Endodermal cell (in vitro differentiated cells): ENCODE measurements at regions not wholly inside any gene's neighbourhood (a gene's known extent, or its start where the extent isn't known, plus 50 kb on each side); places are given as distances from the start of the nearest gene placed in this dataset.

ENCODE experiments used
- DNase-seq: peaks from one replicate; pipeline ENCODE4 v3.0.0-alpha.2; 2017
- H3K27ac ChIP-seq: 2 replicates; pipeline ENCODE4 v1.5.1; 2013; ENCODE audit warnings: mild to moderate bottlenecking, low read depth, low read length, moderate library complexity
- H3K27me3 ChIP-seq: 2 replicates; pipeline ENCODE4 v1.6.1; 2013; ENCODE audit warnings: mild to moderate bottlenecking, low read length, moderate library complexity; ENCODE audit not compliant: insufficient read depth, control insufficient read depth, poor library complexity, severe bottlenecking
- H3K36me3 ChIP-seq: 2 replicates; pipeline ENCODE4 v1.7.0; 2013; ENCODE audit warnings: mild to moderate bottlenecking, low read length, moderate library complexity; ENCODE audit not compliant: control insufficient read depth, insufficient read depth
- H3K4me1 ChIP-seq: one replicate; pipeline ENCODE4 v1.7.0; 2013; ENCODE audit warnings: low read length; ENCODE audit not compliant: control insufficient read depth, insufficient read depth
- H3K4me3 ChIP-seq: 2 replicates; pipeline ENCODE4 v1.5.1; 2013; ENCODE audit warnings: mild to moderate bottlenecking, low read length, moderate library complexity
- H3K9ac ChIP-seq: 2 replicates; pipeline ENCODE4 v1.6.1; 2013; ENCODE audit warnings: mild to moderate bottlenecking, low read length, moderate library complexity; ENCODE audit not compliant: poor library complexity, severe bottlenecking; ENCODE audit errors: extremely low read depth
- H3K9me3 ChIP-seq: 2 replicates; pipeline ENCODE4 v1.6.1; 2013; ENCODE audit warnings: mild to moderate bottlenecking, low read length, moderate library complexity; ENCODE audit not compliant: control insufficient read depth
- H3K27ac Mint-ChIP-seq: 2 replicates; pipeline ENCODE4 v1.8.0; 2020; ENCODE audit warnings: mixed read lengths
- H3K27me3 Mint-ChIP-seq: 2 replicates; pipeline ENCODE4 v1.8.0; 2021; ENCODE audit warnings: mild to moderate bottlenecking, mixed read lengths; ENCODE audit not compliant: insufficient read depth
- H3K36me3 Mint-ChIP-seq: 2 replicates; pipeline ENCODE4 v1.8.0; 2020; ENCODE audit warnings: low read depth, mixed read lengths
- H3K4me1 Mint-ChIP-seq: 2 replicates; pipeline ENCODE4 v1.8.0; 2020; ENCODE audit warnings: mixed read lengths
- H3K4me3 Mint-ChIP-seq: 2 replicates; pipeline ENCODE4 v1.8.0; 2020; ENCODE audit warnings: mild to moderate bottlenecking, moderate library complexity, mixed read lengths
- H3K9me3 Mint-ChIP-seq: 2 replicates; pipeline ENCODE4 v1.8.0; 2020; ENCODE audit warnings: mild to moderate bottlenecking, mixed read lengths
- CTCF ChIP-seq: fragments of 200-600 bp; sonication (generic); conservative IDR thresholded peaks from 2 replicates; pipeline ENCODE4 v1.5.0; 2021; ENCODE audit warnings: antibody characterized with exemption, mild to moderate bottlenecking
- WGBS, 2 experiments: methylation state at CpG; one replicate each; pipeline versions ENCODE4 v1.1.5 to v1.1.7; 2013; ENCODE audit warnings: missing lambda C conversion rate in 2 of 2, mixed read lengths in 1 of 2; ENCODE audit not compliant: insufficient coverage in 1 of 2, insufficient read length in 1 of 2; 5-methylcytosine and 5-hydroxymethylcytosine counted together

- H3K4me1 ChIP-seq, result no peaks in the 10 kb centered on the region
Measured at GRCh38 chr13:99143904-99144303, 56.8 kb upstream of the UBAC2 start.

GRCh38 chr13:99144306-99144705, 56.3 kb upstream of the UBAC2 start:
- Mint-ChIP-seq H3K4me1 (no peaks in the 10 kb centered on the region), H3K27ac (no peak overlapping the region), H3K36me3 (no peaks in the 10 kb centered on the region), H3K9me3 (peaks cover 31% of the 10 kb centered on the region), H3K4me3 (no peak overlapping the region), H3K27me3 (no peaks in the 10 kb centered on the region)
- Histone ChIP-seq H3K9ac (no peak overlapping the region), H3K36me3 (no peaks in the 10 kb centered on the region), H3K9me3 (peaks cover 11% of the 10 kb centered on the region), H3K27me3 (no peaks in the 10 kb centered on the region), H3K27ac (no peak overlapping the region), H3K4me3 (no peak overlapping the region), H3K4me1 (no peaks in the 10 kb centered on the region)
- no peak for TF ChIP-seq CTCF
- DNase-seq, result no peak
- WGBS, 2 experiments, result 73% methylated on average over 5 to 6 of the region's 6 CpGs

More at GRCh38 chr13:99143904-99144303, 56.8 kb upstream of the UBAC2 start:
- H3K9me3 Mint-ChIP-seq, result peaks cover 31% of the 10 kb centered on the region
- no peak overlapping the region for H3K27ac Mint-ChIP-seq
- Histone ChIP-seq H3K9me3 (peaks cover 11% of the 10 kb centered on the region), H3K27ac (no peak overlapping the region), H3K9ac (no peak overlapping the region), H3K36me3 (no peaks in the 10 kb centered on the region), H3K27me3 (no peaks in the 10 kb centered on the region), H3K4me3 (no peak overlapping the region)
- no peaks in the 10 kb centered on the region for H3K27me3 Mint-ChIP-seq
- DNase-seq, result no peak
- H3K4me1 Mint-ChIP-seq, result no peaks in the 10 kb centered on the region
- TF ChIP-seq CTCF, result no peak
- WGBS, 2 experiments, result 90 to 100% methylated on average over 1 to 3 of the region's 4 CpGs
- no peak overlapping the region for H3K4me3 Mint-ChIP-seq
- no peaks in the 10 kb centered on the region for H3K36me3 Mint-ChIP-seq

- Mint-ChIP-seq H3K4me3 (no peak overlapping the region), H3K9me3 (peaks cover 21% of the 10 kb centered on the region), H3K27me3 (no peaks in the 10 kb centered on the region), H3K4me1 (no peaks in the 10 kb centered on the region), H3K36me3 (no peaks in the 10 kb centered on the region), H3K27ac (no peak overlapping the region)
- no peak for TF ChIP-seq CTCF
- Histone ChIP-seq H3K9me3 (peaks cover 11% of the 10 kb centered on the region), H3K9ac (no peak overlapping the region), H3K27me3 (no peaks in the 10 kb centered on the region), H3K36me3 (no peaks in the 10 kb centered on the region), H3K4me3 (no peak overlapping the region), H3K4me1 (no peaks in the 10 kb centered on the region), H3K27ac (no peak overlapping the region)
- WGBS, 2 experiments, result 64 to 66% methylated on average over 3 to 4 of the region's 4 CpGs
- DNase-seq, result no peak
Measured at GRCh38 chr13:99145461-99145860, 55.2 kb upstream of the UBAC2 start.
